ENCODE measurements at regions not wholly inside any gene's neighbourhood (a gene's known extent, or its start where the extent isn't known, plus 50 kb on each side); places are given as distances from the start of the nearest gene placed in this dataset.

GRCh38 chr9:118276784-118277183, 572.6 kb downstream of the TLR4 start:
- DNase-seq (ENCODE audit: insufficient read length, low spot score): no peak

DNA sequence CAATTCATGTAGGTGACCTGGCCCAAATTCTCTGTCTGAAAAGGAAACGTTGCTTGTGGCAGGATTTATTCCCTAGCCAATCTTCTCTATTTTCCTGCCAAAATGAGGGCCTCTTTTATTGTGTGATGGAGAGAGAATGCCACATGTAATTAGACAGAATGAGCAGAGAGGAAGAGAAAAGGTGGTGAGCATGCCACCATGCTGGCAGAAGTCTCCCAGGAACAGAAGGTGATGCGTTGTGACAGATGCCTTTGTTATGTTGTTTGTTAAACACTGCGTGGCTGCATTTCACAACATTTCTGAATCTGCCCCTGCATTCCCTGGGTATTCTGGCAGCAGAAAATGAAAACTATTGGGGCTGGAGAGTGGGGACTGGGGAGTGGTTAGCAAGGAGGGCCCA, 577.6 kb downstream of the TLR4 start:
- FAIRE-seq (no peak), DNase-seq (ENCODE audit: insufficient read length, low spot score) (no peak)

More at GRCh38 chr9:118276784-118277183, 572.6 kb downstream of the TLR4 start:
- no peak for FAIRE-seq

GRCh38 chr9:118283488-118283887, 579.3 kb downstream of the TLR4 start:
- no peak for DNase-seq (ENCODE audit: insufficient read length, low spot score)
- no peak for FAIRE-seq

- FAIRE-seq: no peak
These were observed 585.9 kb downstream of the TLR4 start for GRCh38 chr9:118290116-118290515.

GRCh38 chr9:118295413-118295812, 591.2 kb downstream of the TLR4 start:
- no peak for FAIRE-seq
- no peak for DNase-seq (ENCODE audit: insufficient read length, low spot score)

More at GRCh38 chr9:118290116-118290515, 585.9 kb downstream of the TLR4 start:
- no peak for DNase-seq (ENCODE audit: insufficient read length, low spot score)

DNA sequence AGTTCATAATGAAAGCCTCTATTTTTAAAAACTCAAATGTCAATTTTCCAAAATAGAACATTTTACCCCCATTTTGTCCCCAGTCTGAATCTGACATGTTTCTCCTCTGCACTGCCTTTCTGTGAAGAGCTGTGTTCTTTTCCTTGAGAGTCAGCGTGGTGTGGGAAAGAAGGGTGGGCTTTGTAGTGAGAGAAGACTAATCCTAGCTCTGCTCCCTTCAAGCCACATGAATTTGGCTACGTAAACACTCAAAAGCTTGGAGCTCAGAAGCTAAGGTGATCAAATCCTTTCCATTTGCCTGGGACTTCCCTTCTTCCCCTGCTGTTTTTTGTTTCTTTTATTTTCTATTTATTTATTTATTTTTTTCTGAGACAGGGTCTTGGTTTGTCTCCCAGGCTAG, 598.5 kb downstream of the TLR4 start:
- FAIRE-seq: no peak

DNA sequence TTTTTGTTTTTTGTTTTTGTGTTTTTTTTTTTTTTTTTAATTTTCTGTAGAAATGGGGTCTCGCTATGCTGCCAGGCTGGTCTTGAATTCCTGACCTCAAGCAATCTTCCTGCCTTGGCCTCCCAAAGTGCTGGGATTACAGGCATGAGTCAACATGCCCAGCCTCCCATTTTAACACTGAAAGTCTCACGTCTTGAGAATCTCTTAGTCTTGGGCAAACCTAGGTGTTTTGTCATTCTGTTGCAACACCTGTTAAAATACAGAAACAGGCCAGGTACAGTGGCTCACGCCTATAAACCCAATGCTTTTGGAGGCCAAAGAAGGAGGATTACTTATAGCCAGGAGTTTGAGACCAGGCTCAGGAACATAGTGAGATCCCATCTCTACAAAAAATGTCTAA, 599.0 kb downstream of the TLR4 start:
- DNase-seq (ENCODE audit: insufficient read length, low spot score): no peak
- FAIRE-seq: no peak

More for the DNA sequence above, 598.5 kb downstream of the TLR4 start:
- no peak for DNase-seq (ENCODE audit: insufficient read length, low spot score)

DNA sequence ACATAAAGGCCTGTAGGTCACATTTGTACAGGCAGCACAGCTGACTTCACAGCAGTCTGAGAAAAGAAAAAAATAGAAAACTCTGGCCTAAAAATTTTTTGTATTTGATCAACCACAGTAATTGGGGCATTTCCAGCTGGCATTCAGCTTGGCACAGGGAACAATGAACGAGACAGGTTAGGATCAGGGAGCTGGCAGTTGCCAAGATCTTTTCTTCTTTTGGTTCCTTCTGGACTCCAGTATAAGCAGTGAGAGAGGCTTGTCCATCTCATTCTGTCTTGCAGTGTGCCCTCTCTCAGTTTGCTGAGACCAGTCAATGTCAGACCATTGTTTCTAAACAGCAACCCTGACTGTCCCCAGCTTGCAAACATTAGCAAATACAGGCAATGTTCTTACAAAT, 601.1 kb downstream of the TLR4 start:
- FAIRE-seq (no peak), DNase-seq (ENCODE audit: insufficient read length, low spot score) (no peak)

DNA sequence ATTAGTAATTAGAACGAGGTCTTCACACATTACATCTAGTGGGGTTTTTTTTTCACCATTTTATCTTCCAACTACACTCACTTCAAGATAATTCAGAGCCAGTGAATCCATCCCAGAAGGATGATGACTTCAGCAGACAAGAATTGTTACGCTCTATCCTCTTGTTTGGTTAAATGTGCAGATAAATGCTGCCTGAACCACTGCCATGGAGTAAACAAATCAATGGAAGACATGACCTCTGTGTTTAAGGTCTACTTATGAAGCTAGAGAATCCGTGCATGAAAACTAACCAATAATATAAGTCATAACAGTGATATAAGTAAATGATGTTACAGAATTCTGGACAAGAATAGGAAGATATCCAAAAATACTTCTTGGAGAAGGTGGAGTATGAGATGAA, 602.6 kb downstream of the TLR4 start:
- FAIRE-seq (no peak), DNase-seq (ENCODE audit: insufficient read length, low spot score) (no peak)

DNA sequence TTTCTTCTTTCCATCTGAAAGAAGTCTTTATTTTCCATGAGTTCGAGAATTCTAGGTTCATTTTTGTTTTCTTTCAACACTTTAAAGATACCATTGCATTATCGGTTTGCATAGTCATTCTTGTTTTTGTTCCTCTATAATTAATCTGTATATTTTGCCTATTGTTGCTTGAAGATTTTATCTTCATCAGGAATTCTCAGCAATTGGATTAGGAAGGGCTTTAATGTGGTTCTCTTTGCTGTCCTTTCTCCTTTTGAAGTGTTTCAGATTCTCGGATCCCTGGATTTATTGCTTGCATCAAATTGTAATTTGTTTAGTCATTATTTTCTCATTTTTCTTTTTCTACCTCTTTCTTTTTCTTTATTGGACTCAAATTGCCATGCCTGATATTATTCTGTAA, 609.8 kb downstream of the TLR4 start:
- DNase-seq (ENCODE audit: insufficient read length, low spot score) (no peak), FAIRE-seq (no peak)

GRCh38 chr9:118316831-118317343, 612.7 kb downstream of the TLR4 start:
- no peak for FAIRE-seq

GRCh38 chr9:118318770-118319431, 614.7 kb downstream of the TLR4 start:
- FAIRE-seq (no peak), DNase-seq (ENCODE audit: insufficient read length, low spot score) (peak; percentile 24)

More at GRCh38 chr9:118316831-118317343, 612.7 kb downstream of the TLR4 start:
- DNase-seq (ENCODE audit: insufficient read length, low spot score): no peak

DNA sequence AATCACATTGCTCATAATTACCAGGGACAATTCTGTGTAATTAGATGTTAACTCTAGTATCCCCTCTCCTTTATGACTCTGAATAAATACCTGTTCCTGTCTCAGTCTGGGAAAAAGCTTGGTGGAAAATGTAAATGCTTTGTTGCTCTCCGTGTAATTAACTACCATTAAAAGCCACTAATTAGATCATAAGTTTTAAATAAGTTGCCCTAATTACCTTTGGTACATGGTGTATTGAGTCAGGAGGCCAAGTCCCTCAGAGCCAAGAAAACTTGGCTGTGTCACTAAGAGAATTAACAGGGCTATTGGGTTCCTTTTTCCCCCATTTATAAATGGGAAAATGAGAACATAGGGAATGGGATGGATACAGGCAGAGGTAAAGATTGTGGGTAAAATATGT, 617.6 kb downstream of the TLR4 start:
- FAIRE-seq: no peak
- DNase-seq (ENCODE audit: insufficient read length, low spot score): no peak

DNA sequence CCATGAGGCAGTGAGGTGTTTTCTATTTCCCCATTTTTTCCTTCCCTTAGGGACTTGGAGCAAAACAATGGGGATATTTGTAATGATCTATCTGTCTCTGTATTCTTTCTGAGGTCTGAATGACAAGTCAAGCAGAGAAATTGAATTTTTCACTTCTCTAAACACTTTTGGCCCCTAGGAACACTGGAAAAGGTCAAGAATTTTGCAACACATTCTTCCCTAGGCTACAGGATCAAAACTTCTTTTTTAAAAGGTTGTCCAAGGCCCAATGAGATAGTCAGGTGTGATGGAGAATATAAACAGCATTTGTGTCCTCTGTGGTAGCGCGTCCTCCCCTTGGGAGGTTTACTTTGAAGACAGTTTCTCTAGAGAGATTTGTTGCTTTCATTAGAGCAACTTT, 620.5 kb downstream of the TLR4 start:
- FAIRE-seq (no peak), DNase-seq (ENCODE audit: insufficient read length, low spot score) (no peak)

- FAIRE-seq: no peak
- no peak for DNase-seq (ENCODE audit: insufficient read length, low spot score)
These were observed 621.6 kb downstream of the TLR4 start for GRCh38 chr9:118325757-118326156.

DNA sequence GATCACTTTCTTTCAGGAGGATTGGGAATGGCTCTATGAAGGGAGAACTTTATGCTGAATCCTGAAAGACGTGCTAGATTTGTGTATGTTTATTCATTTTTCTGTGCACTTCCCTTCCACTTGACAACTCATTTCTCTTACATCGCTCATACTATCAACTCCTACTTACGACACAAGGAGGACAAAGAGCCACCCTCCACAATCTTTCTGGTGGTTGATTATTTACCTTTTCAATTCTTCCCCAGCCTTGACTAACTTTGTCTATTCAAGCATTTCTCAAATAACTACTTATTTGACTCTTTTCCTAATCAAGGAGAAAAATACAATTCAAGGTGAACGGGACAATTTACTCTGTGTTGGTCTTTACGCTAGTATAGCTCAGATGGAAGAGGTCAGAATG, 622.1 kb downstream of the TLR4 start:
- FAIRE-seq: no peak
- DNase-seq (ENCODE audit: insufficient read length, low spot score): no peak

DNA sequence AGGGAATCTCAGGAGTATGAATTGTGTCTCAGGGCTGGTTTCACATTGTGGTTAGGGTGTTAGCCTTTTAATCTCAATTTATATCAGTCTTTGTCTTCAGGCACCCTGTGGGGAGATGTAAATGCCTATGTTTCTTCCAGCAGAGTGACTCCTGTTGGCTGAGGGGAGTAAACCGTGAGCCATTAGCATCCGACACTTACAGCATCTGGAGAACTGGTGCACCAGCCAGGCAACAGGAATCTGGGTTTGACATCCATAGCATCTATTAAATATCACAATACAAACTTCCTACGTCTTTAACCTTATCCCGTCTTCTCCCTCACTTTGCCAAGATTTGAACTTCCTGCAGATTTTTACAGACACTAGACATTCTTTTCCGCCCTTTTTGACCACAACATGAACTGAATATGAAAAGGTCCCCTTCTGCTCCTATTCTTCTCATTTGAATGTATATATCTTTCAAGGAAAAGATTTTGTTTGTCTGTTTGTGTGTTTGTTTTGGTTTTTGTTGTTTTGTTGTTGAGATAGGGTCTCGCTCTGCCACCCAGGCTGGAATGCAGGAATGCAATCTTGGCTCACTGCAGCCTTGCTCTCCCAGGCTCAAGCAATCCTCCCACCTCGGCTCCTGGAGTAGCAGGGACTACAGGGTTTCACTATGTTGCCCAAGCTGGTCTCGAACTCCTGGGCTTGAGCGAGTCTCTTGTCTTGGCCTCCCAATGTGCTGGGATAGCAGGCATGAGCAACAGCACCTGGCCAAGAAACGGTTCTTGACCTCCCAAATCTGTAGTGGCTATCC, 626.2 kb downstream of the TLR4 start:
- no peak for FAIRE-seq
- no peak for DNase-seq (ENCODE audit: insufficient read length, low spot score)

GRCh38 chr9:118331622-118332045, 627.4 kb downstream of the TLR4 start:
- DNase-seq (ENCODE audit: insufficient read length, low spot score) (peak; percentile 32), FAIRE-seq (peak; percentile 80)

DNA sequence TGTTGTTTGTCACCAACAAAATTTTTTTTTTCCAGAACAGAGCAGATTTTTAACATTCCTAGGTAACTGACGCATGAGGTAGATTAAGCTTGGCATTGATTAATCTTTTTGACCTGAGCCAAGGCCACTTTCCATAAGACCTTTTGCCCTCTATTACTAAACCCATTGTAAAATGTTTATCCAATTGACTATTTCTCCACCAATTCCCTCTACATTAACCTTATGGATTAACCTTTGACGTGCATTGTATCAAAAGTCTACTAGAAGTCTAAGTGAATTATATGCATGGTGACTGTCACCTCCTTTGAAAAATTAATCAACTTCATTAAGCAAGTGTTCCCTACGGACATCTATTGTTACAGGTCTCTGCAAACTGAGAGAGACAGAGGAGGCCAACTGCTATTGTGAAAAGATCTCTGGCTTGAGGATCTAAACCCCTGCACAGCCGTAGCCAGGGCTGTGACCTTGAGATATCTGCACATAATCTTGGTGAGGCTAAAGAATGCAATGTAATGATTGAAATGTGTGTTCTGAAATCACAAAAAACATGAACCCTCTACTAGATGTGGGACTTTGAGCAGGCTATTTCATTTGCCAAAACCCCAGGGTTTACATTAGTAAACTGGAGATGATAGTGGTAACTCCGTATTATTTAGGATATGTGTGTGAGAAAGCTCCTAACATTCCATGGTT, 632.2 kb downstream of the TLR4 start:
- FAIRE-seq (peak; percentile 51), DNase-seq (ENCODE audit: insufficient read length, low spot score) (no peak)

DNA sequence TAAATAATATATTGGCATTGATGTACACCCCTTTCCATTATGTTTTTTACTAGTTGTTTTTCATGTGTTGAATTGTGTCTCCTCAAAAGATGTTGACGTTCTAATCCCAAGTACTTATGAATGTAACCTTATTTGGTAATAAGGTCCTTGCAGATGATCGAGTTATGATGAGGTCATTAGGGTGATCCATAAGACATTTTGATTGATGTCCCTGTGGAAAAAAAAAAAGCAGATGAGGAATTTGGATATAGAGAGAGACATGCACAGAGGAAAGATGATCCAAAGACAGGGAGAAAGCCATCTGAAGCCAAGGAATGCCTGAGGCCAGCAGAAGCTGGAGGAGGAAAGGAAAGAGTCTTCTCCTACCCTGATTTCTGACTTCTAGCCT, 632.7 kb downstream of the TLR4 start:
- peak; percentile 15 for DNase-seq (ENCODE audit: insufficient read length, low spot score)
- no peak for FAIRE-seq

DNA sequence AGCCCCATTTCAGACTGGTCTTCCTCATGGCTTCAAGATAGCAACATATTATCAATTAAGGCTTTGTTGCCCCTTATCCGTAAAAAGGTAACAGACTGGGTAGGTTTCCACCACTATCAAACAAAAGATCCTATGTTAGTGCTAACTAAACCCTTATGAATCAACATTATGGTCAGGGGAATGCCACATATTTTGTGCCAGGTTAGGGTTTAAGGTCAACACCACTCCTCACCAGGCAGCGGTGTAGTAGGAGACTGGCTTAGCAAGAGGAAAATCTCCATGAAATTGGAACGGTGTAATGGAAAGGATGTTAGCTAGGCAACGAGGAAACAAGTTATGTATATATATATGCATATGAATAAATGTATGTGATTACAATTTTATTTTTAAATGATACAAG, 655.8 kb downstream of the TLR4 start:
- FAIRE-seq (no peak), DNase-seq (ENCODE audit: insufficient read length, low spot score) (no peak)

Data from HTR-8/SVneo (cell line).